NCI-H526 (cell line): ENCODE measurements at regions not wholly inside any gene's neighbourhood (a gene's known extent, or its start where the extent isn't known, plus 50 kb on each side); places are given as distances from the start of the nearest gene placed in this dataset.

Experiments
- DNase-seq, 2 experiments: peaks; one replicate each; lab custom pipeline; 2025; lab: John Stamatoyannopoulos, UW

GRCh38 chr22:27472975-27473374 is 328.6 kb downstream of the MN1 start:
- no peak for DNase-seq

GRCh38 chr22:27473533-27473932 is 328.0 kb downstream of the MN1 start:
- no peak for DNase-seq

- DNase-seq = no peak
Measured at GRCh38 chr22:27474112-27474571, 327.4 kb downstream of the MN1 start.

- DNase-seq = peak; percentile 16
Measured at GRCh38 chr22:27474711-27475547, 326.6 kb downstream of the MN1 start.

- no peak for DNase-seq
Measured at GRCh38 chr22:27475548-27475897, 326.0 kb downstream of the MN1 start.

- DNase-seq = no peak
Measured at GRCh38 chr22:27476318-27476717, 325.2 kb downstream of the MN1 start.

- DNase-seq = peak in 1 of 2 experiments; percentile 28
Measured at GRCh38 chr22:27476729-27477128, 324.8 kb downstream of the MN1 start.

- DNase-seq = no peak
Measured at GRCh38 chr22:27477171-27477570, 324.4 kb downstream of the MN1 start.

- peak; percentile 96 to 97 for DNase-seq
Measured at GRCh38 chr22:27480487-27480886, 321.1 kb downstream of the MN1 start.

GRCh38 chr22:27482402-27482801 is 319.2 kb downstream of the MN1 start:
- DNase-seq = no peak

GRCh38 chr22:27483095-27483785 is 318.3 kb downstream of the MN1 start:
- DNase-seq = no peak

GRCh38 chr22:27485842-27486241 is 315.7 kb downstream of the MN1 start:
- DNase-seq = no peak

GRCh38 chr22:27487600-27488452 is 313.7 kb downstream of the MN1 start:
- peak in 1 of 2 experiments; percentile 20 for DNase-seq

- DNase-seq = peak; percentile 11 to 31
Measured at GRCh38 chr22:27488456-27489177, 312.9 kb downstream of the MN1 start.

- DNase-seq = no peak
Measured at GRCh38 chr22:27489178-27489675, 312.3 kb downstream of the MN1 start.

- DNase-seq = no peak
Measured at GRCh38 chr22:27490080-27490479, 311.5 kb downstream of the MN1 start.

- no peak for DNase-seq
Measured at GRCh38 chr22:27491888-27492287, 309.7 kb downstream of the MN1 start.

GRCh38 chr22:27492566-27493201 is 308.9 kb downstream of the MN1 start:
- no peak for DNase-seq

GRCh38 chr22:27493796-27494195 is 307.8 kb downstream of the MN1 start:
- no peak for DNase-seq

- no peak for DNase-seq
Measured at GRCh38 chr22:27494785-27495184, 306.8 kb downstream of the MN1 start.

GRCh38 chr22:27495325-27495724 is 306.2 kb downstream of the MN1 start:
- DNase-seq = no peak
